H1 (cell line): ENCODE measurements at regions not wholly inside any gene's neighbourhood (a gene's known extent, or its start where the extent isn't known, plus 50 kb on each side); places are given as distances from the start of the nearest gene placed in this dataset.

ENCODE experiments used
- CTCF ChIA-PET: fragments of 300-600 bp; sonication (Branson Sonifier 250); formaldehyde crosslinking; loops from one replicate; lab custom pipeline; 2021; ENCODE audit not compliant: partially characterized antibody; lab: Charles Lee
- POLR2A ChIA-PET: fragments of 300-600 bp; sonication (Branson Sonifier 250); formaldehyde crosslinking; loops from one replicate; lab custom pipeline; 2021; ENCODE audit warnings: inconsistent platforms; ENCODE audit not compliant: partially characterized antibody; lab: Charles Lee
- DNase-seq, 2 experiments: peaks; one replicate each; pipeline versions ENCODE4 v3.0.0 to v3.0.0-alpha.2; 2010 to 2022; ENCODE audit warnings: low spot score in 2 of 2, low read depth in 1 of 2, mixed read lengths in 1 of 2
- FAIRE-seq: peaks from 2 replicates; lab custom pipeline; 2011; peaks lifted over from hg19 to GRCh38; lab: Jason Lieb, UNC
- H2AFZ ChIP-seq: 2 replicates; pipeline ENCODE4 v1.8.1; 2012; ENCODE audit warnings: low read length, inconsistent platforms
- H2AK5ac ChIP-seq: 2 replicates; pipeline ENCODE4 v1.6.1; 2013; ENCODE audit warnings: low read depth, low read length
- H2BK120ac ChIP-seq: replicated peaks from 2 replicates; pipeline ENCODE3; 2013; ENCODE audit warnings: low read depth, low read length, inconsistent platforms
- H2BK12ac ChIP-seq: 2 replicates; pipeline ENCODE4 v1.6.1; 2013; ENCODE audit warnings: low read depth, low read length
- H2BK15ac ChIP-seq: 2 replicates; pipeline ENCODE4 v1.6.1; 2013; ENCODE audit warnings: low read length
- H2BK20ac ChIP-seq: 2 replicates; pipeline ENCODE4 v1.6.1; 2013; ENCODE audit warnings: low read length
- H2BK5ac ChIP-seq: 2 replicates; pipeline ENCODE4 v1.6.1; 2013; ENCODE audit warnings: low read depth, low read length
- H3K14ac ChIP-seq: 2 replicates; pipeline ENCODE4 v1.6.1; 2013; ENCODE audit warnings: inconsistent platforms; ENCODE audit not compliant: insufficient read length
- H3K18ac ChIP-seq: 2 replicates; pipeline ENCODE4 v1.6.1; 2013; ENCODE audit warnings: low read length; ENCODE audit errors: extremely low read depth
- H3K23ac ChIP-seq: 2 replicates; pipeline ENCODE4 v1.6.1; 2013; ENCODE audit warnings: inconsistent platforms; ENCODE audit not compliant: insufficient read length
- H3K23me2 ChIP-seq: 2 replicates; pipeline ENCODE4 v1.6.1; 2013; ENCODE audit warnings: low read depth, low read length
- H3K27ac ChIP-seq: 2 replicates; pipeline ENCODE4 v1.6.1; 2011; ENCODE audit warnings: low read depth, low read length, inconsistent platforms
- H3K27me3 ChIP-seq, 4 experiments: replicated peaks in 1 of 4; 1 replicate in 1 of 4; 2 replicates in 3 of 4; pipeline versions ENCODE4 v1.6.1 to v1.8.1; 2011 to 2013; ENCODE audit warnings: low read length in 3 of 4, mild to moderate bottlenecking in 3 of 4, inconsistent platforms in 2 of 4, mixed read lengths in 2 of 4, moderate library complexity in 1 of 4; ENCODE audit not compliant: control insufficient read depth in 3 of 4, insufficient read depth in 3 of 4; ENCODE audit errors: extremely low read depth in 1 of 4
- H3K36me3 ChIP-seq, 4 experiments: 2 replicates each; pipeline versions ENCODE4 v1.6.1 to v1.8.1; 2011 to 2013; ENCODE audit warnings: mild to moderate bottlenecking in 4 of 4, low read length in 3 of 4, moderate library complexity in 2 of 4, control low read depth in 1 of 4, inconsistent platforms in 1 of 4; ENCODE audit not compliant: insufficient read depth in 4 of 4, control insufficient read depth in 2 of 4
- H3K4ac ChIP-seq: replicated peaks from 2 replicates; pipeline ENCODE3; 2013; ENCODE audit warnings: low read length, low read depth, mixed read lengths, inconsistent platforms; ENCODE audit not compliant: insufficient read length
- H3K4me1 ChIP-seq, 4 experiments: replicated peaks in 1 of 4; 1 replicate in 1 of 4; 2 replicates in 3 of 4; pipeline versions ENCODE4 v1.6.1 to v1.8.1; 2011 to 2013; ENCODE audit warnings: low read length in 3 of 4, inconsistent platforms in 2 of 4, mixed read lengths in 1 of 4; ENCODE audit not compliant: insufficient read depth in 4 of 4, control insufficient read depth in 3 of 4
- H3K4me2 ChIP-seq, 2 experiments: 2 replicates each; pipeline versions ENCODE4 v1.6.1 to v1.8.1; 2011 to 2013; ENCODE audit warnings: low read depth in 2 of 2, low read length in 2 of 2, control low read depth in 1 of 2, inconsistent platforms in 1 of 2, mild to moderate bottlenecking in 1 of 2; ENCODE audit not compliant: insufficient read depth in 1 of 2
- H3K4me3 ChIP-seq, 4 experiments: fragments of 200-600, 300-600 bp in 1 of 4; sonication (generic), shearing (Covaris generic), sonication (Bioruptor Twin) in 1 of 4; 2 replicates each; pipeline versions ENCODE4 v1.5.1 to v1.8.1; 2011 to 2016; ENCODE audit warnings: low read length in 4 of 4, low read depth in 3 of 4, control low read depth in 2 of 4, inconsistent platforms in 2 of 4, mild to moderate bottlenecking in 2 of 4, mixed read lengths in 1 of 4, moderate library complexity in 1 of 4; ENCODE audit not compliant: insufficient read depth in 2 of 4; ENCODE audit errors: extremely low read depth in 1 of 4
- H3K56ac ChIP-seq: replicated peaks from 2 replicates; pipeline ENCODE3; 2013; ENCODE audit warnings: low read depth, mild to moderate bottlenecking, mixed read lengths, low read length, inconsistent platforms; ENCODE audit not compliant: insufficient read length
- H3K79me1 ChIP-seq: 2 replicates; pipeline ENCODE4 v1.6.1; 2013; ENCODE audit warnings: low read depth, low read length, control low read depth
- H3K79me2 ChIP-seq, 2 experiments: 2 replicates each; pipeline versions ENCODE4 v1.6.1 to v1.8.1; 2012 to 2013; ENCODE audit warnings: low read length in 2 of 2, mild to moderate bottlenecking in 2 of 2, inconsistent platforms in 1 of 2; ENCODE audit not compliant: insufficient read depth in 2 of 2, control insufficient read depth in 1 of 2
- H3K9ac ChIP-seq, 4 experiments: replicated peaks in 1 of 4; 1 replicate in 1 of 4; 2 replicates in 3 of 4; pipeline versions ENCODE4 v1.6.1 to v1.8.1; 2011 to 2013; ENCODE audit warnings: low read depth in 3 of 4, low read length in 3 of 4, control low read depth in 2 of 4, mild to moderate bottlenecking in 2 of 4, moderate library complexity in 2 of 4, inconsistent platforms in 1 of 4; ENCODE audit errors: extremely low read depth in 1 of 4
- H3K9me3 ChIP-seq, 2 experiments: 2 replicates each; pipeline versions ENCODE4 v1.6.1 to v1.8.1; 2012 to 2013; ENCODE audit warnings: mild to moderate bottlenecking in 2 of 2, moderate library complexity in 2 of 2, control low read depth in 1 of 2, inconsistent platforms in 1 of 2, low read depth in 1 of 2, low read length in 1 of 2, mixed read lengths in 1 of 2; ENCODE audit not compliant: insufficient read depth in 2 of 2
- H4K20me1 ChIP-seq, 2 experiments: replicated peaks in 1 of 2; 2 replicates each; pipeline versions ENCODE3 to v1.8.1; 2011 to 2013; ENCODE audit warnings: inconsistent platforms in 2 of 2, low read length in 2 of 2, mild to moderate bottlenecking in 1 of 2; ENCODE audit not compliant: insufficient read depth in 2 of 2, control insufficient read depth in 1 of 2
- H4K5ac ChIP-seq: 2 replicates; pipeline ENCODE4 v1.6.1; 2013; ENCODE audit warnings: low read length, low read depth, mixed read lengths, inconsistent platforms; ENCODE audit not compliant: insufficient read length
- H4K8ac ChIP-seq: 2 replicates; pipeline ENCODE4 v1.8.0; 2013; ENCODE audit warnings: mild to moderate bottlenecking, moderate library complexity, low read length, inconsistent platforms; ENCODE audit not compliant: insufficient read depth; ENCODE audit errors: extremely low read depth
- H4K91ac ChIP-seq: replicated peaks from 2 replicates; pipeline ENCODE3; 2013; ENCODE audit warnings: low read length, mixed read lengths, inconsistent platforms; ENCODE audit not compliant: insufficient read length
- FOSL1 ChIP-seq: IDR thresholded peaks from 2 replicates; pipeline ENCODE4 v1.6.1; 2011; ENCODE audit warnings: mild to moderate bottlenecking, low read depth, low read length, moderate library complexity; ENCODE audit not compliant: insufficient read depth
- MAFK ChIP-seq: IDR thresholded peaks from 2 replicates; pipeline ENCODE4 v1.6.1; 2012; ENCODE audit warnings: low read depth, mild to moderate bottlenecking, improper control_type of control experiment, low read length
- NANOG ChIP-seq: IDR thresholded peaks from 2 replicates; pipeline ENCODE4 v1.6.1; 2011; ENCODE audit warnings: low read length, low read depth, mild to moderate bottlenecking, inconsistent platforms; ENCODE audit not compliant: insufficient read depth, poor library complexity, severe bottlenecking
- WGBS, 2 experiments: shearing (Covaris generic) in 1 of 2; methylation state at CpG; one replicate each; pipeline versions ENCODE4 v1.1.6 to v1.1.7; 2013 to 2015; ENCODE audit warnings: low lambda C conversion rate in 2 of 2, mixed read lengths in 2 of 2, inconsistent platforms in 1 of 2, low coverage in 1 of 2, missing lambda C conversion rate in 1 of 2; ENCODE audit not compliant: insufficient replicate concordance in 2 of 2, insufficient coverage in 1 of 2, insufficient read length in 1 of 2; ENCODE audit errors: extremely low coverage in 1 of 2, missing lambda C conversion rate in 1 of 2; 5-methylcytosine and 5-hydroxymethylcytosine counted together

GRCh38 chr1:29628190-29628589 lies 391.9 kb downstream of the PTPRU start:
- WGBS, 2 experiments = 93% methylated on average over 2 of the region's 2 CpGs; no CpG with 5 or more reads in 1 of the 2 experiments
- no peak overlapping the region for H4K5ac ChIP-seq
- H3K9me3 ChIP-seq = no peaks in the 10 kb centered on the region
- no peak overlapping the region for H2BK120ac ChIP-seq
- no peak overlapping the region for H2BK15ac ChIP-seq
- H4K91ac ChIP-seq = no peak overlapping the region
- H3K23ac ChIP-seq = no peak overlapping the region
- ChIA-PET CTCF (interaction anchor here (1.0 kb wide), 1 partner anchor 8 kb away, joined by 3 read pairs; no protein-coding TSS in a partner anchor), POLR2A (no interaction called here)
- H2BK20ac ChIP-seq = no peak overlapping the region
- H4K20me1 ChIP-seq = no peaks in the 10 kb centered on the region
- H3K4ac ChIP-seq = no peak overlapping the region
- no peaks in the 10 kb centered on the region for H3K27me3 ChIP-seq
- TF ChIP-seq NANOG (no peak), MAFK (no peak), FOSL1 (no peak)
- DNase-seq = no peak
- no peak overlapping the region for H3K56ac ChIP-seq
- no peak for FAIRE-seq
- no peaks in the 10 kb centered on the region for H3K36me3 ChIP-seq
- no peaks in the 10 kb centered on the region for H3K23me2 ChIP-seq
- H2BK5ac ChIP-seq = no peak overlapping the region
- no peak overlapping the region for H2AFZ ChIP-seq
- no peak overlapping the region for H3K14ac ChIP-seq
- no peak overlapping the region for H4K8ac ChIP-seq
- H3K18ac ChIP-seq = no peak overlapping the region
- H3K4me1 ChIP-seq = no peaks in the 10 kb centered on the region
- no peak overlapping the region for H2AK5ac ChIP-seq
- no peak overlapping the region for H3K4me2 ChIP-seq
- H3K9ac ChIP-seq = no peak overlapping the region
- H3K79me2 ChIP-seq = no peaks in the 10 kb centered on the region
- H3K79me1 ChIP-seq = no peaks in the 10 kb centered on the region
- no peak overlapping the region for H3K4me3 ChIP-seq
- no peak overlapping the region for H3K27ac ChIP-seq
- no peak overlapping the region for H2BK12ac ChIP-seq
